OCI-LY3 (cell line): ENCODE measurements at regions not wholly inside any gene's neighbourhood (a gene's known extent, or its start where the extent isn't known, plus 50 kb on each side); places are given as distances from the start of the nearest gene placed in this dataset.

Experiments
- H2AFZ ChIP-seq: fragments of 200-600, 300-600 bp; shearing (Covaris generic); 2 replicates; pipeline ENCODE4 v1.6.0; 2014; ENCODE audit warnings: antibody characterized with exemption, low read depth, low read length
- H3K27ac ChIP-seq: fragments of 200-600, 300-600 bp; sonication (generic); 2 replicates; pipeline ENCODE4 v1.5.1; 2014; ENCODE audit warnings: mild to moderate bottlenecking, low read length, moderate library complexity, mixed read lengths
- H3K27me3 ChIP-seq: fragments of 200-600, 300-600 bp; sonication (generic); 2 replicates; pipeline ENCODE4 v1.6.1; 2014; ENCODE audit warnings: low read depth, low read length, mixed read lengths
- H3K36me3 ChIP-seq: fragments of 200-600, 300-600 bp; sonication (generic); replicated peaks from 2 replicates; pipeline ENCODE3; 2014; ENCODE audit warnings: low read depth, low read length, mixed read lengths
- H3K4me1 ChIP-seq: fragments of 300-600, 200-600 bp; sonication (generic); 2 replicates; pipeline ENCODE4 v1.6.1; 2014; ENCODE audit warnings: low read length, mixed read lengths
- H3K4me2 ChIP-seq: fragments of 200-600, 300-600 bp; sonication (generic); 2 replicates; pipeline ENCODE4 v1.6.1; 2014; ENCODE audit warnings: low read length, mixed read lengths
- H3K4me3 ChIP-seq: fragments of 300-600, 200-600 bp; sonication (generic); 2 replicates; pipeline ENCODE4 v1.5.1; 2014; ENCODE audit warnings: antibody characterized with exemption, mild to moderate bottlenecking, low read length, moderate library complexity
- H3K79me2 ChIP-seq: fragments of 300-600, 200-600 bp; shearing (Covaris generic); 2 replicates; pipeline ENCODE4 v1.6.1; 2014; ENCODE audit warnings: mild to moderate bottlenecking, low read length, mixed read lengths
- H3K9ac ChIP-seq: fragments of 300-600, 200-600 bp; shearing (Covaris generic); 2 replicates; pipeline ENCODE4 v1.6.0; 2014; ENCODE audit warnings: mild to moderate bottlenecking, low read length, moderate library complexity
- H3K9me3 ChIP-seq: fragments of 200-600, 300-600 bp; shearing (Covaris generic); 2 replicates; pipeline ENCODE4 v1.6.1; 2014; ENCODE audit warnings: low read length, mixed read lengths; ENCODE audit not compliant: insufficient read depth
- H4K20me1 ChIP-seq: fragments of 200-600, 300-600 bp; sonication (generic); 2 replicates; pipeline ENCODE4 v1.6.1; 2016; ENCODE audit warnings: low read length, mixed read lengths; ENCODE audit not compliant: insufficient read depth
- EZH2phosphoT487 ChIP-seq: fragments of 200-600 bp; shearing (Covaris generic); IDR thresholded peaks from 2 replicates; pipeline ENCODE4 v1.6.1; 2018; ENCODE audit warnings: antibody characterized with exemption, mixed run types, low read depth
- TF ChIP-seq, protein P1 (sequence below): fragments of 200-600, 300-600 bp; sonication (generic); IDR thresholded peaks from 2 replicates; pipeline ENCODE4 v1.5.1; 2014; ENCODE audit warnings: antibody characterized with exemption, low read length, low read depth

DNA sequence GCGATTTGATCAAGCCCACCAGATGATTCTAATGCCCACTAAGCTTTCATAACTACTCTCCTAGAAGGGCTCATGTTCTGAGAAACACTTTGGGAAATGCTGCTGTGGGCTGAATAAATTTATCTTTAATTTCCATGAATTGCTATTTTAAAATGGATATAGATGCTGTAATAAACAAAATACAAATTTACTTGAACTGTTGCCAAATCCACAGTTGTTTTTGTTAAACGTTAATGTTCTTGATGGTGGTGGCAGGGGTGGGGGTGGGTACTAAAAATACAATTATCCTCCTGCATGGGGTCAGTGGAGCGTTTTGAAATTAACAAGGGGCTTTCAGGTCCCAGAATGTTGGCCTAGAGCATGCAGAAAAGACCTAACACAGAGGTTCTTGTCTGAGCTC is 244.7 kb upstream of the POU3F1 start:
- H3K36me3 ChIP-seq = no peaks in the 10 kb centered on the region
- H4K20me1 ChIP-seq = no peaks in the 10 kb centered on the region
- H2AFZ ChIP-seq = no peak overlapping the region
- H3K4me2 ChIP-seq = no peak overlapping the region
- TF ChIP-seq EZH2phosphoT487 = no peak
- TF ChIP-seq, protein P1, sequence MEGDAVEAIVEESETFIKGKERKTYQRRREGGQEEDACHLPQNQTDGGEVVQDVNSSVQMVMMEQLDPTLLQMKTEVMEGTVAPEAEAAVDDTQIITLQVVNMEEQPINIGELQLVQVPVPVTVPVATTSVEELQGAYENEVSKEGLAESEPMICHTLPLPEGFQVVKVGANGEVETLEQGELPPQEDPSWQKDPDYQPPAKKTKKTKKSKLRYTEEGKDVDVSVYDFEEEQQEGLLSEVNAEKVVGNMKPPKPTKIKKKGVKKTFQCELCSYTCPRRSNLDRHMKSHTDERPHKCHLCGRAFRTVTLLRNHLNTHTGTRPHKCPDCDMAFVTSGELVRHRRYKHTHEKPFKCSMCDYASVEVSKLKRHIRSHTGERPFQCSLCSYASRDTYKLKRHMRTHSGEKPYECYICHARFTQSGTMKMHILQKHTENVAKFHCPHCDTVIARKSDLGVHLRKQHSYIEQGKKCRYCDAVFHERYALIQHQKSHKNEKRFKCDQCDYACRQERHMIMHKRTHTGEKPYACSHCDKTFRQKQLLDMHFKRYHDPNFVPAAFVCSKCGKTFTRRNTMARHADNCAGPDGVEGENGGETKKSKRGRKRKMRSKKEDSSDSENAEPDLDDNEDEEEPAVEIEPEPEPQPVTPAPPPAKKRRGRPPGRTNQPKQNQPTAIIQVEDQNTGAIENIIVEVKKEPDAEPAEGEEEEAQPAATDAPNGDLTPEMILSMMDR = no peak
- no peaks in the 10 kb centered on the region for H3K9me3 ChIP-seq
- no peak overlapping the region for H3K4me3 ChIP-seq
- no peaks in the 10 kb centered on the region for H3K27me3 ChIP-seq
- no peaks in the 10 kb centered on the region for H3K79me2 ChIP-seq
- peaks cover 2% of the 10 kb centered on the region for H3K4me1 ChIP-seq
- no peak overlapping the region for H3K27ac ChIP-seq
- H3K9ac ChIP-seq = no peak overlapping the region

DNA sequence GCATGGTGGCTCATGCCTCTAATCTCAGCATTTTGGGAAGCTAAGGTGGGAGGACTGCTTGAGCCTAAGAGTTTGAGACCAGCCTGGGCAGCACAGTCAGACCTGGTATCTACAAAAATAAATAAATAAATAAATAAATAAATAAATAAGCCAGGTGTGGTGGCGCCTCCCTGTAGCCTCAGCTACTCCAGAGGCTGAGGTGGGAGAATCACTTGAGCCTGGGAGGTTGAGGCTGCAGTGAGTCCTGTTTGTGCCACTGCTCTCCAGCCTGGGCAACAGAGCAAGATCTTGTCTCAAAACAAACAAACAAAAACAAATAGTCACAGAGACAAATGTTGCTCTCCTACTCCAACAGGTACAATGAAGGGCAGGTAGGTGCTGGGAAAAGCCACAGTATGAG is 242.4 kb upstream of the POU3F1 start:
- no peaks in the 10 kb centered on the region for H3K36me3 ChIP-seq
- no peak for TF ChIP-seq EZH2phosphoT487
- TF ChIP-seq, protein P1 = no peak

DNA sequence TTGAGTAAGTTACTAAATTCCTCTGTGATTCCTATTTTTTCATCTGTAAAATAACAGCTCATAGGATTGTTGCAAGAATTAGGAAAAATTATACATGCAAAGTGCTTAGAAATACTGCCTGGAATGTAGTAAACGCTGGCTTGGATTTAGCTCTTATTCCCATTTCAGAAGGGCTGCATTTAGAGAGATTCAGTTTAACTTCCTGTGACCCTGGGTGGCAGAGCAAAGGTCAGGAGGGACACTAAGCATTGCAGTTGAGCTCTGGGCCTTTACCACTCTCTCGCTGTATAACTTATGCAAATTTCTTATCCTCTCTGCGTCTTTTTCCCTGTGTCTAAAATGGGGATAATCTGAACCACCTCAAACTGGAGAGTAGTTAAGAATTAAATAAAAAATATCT is 241.0 kb upstream of the POU3F1 start:
- Histone ChIP-seq H3K4me1 (no peaks in the 10 kb centered on the region), H3K27me3 (no peaks in the 10 kb centered on the region), H3K4me3 (no peak overlapping the region)

More for the DNA sequence above, 242.4 kb upstream of the POU3F1 start:
- H3K79me2 ChIP-seq = no peaks in the 10 kb centered on the region
- H3K9ac ChIP-seq = no peak overlapping the region
- no peak overlapping the region for H2AFZ ChIP-seq
- H3K4me3 ChIP-seq = no peak overlapping the region
- H3K4me2 ChIP-seq = no peak overlapping the region
- H3K4me1 ChIP-seq = no peaks in the 10 kb centered on the region
- H3K27me3 ChIP-seq = no peaks in the 10 kb centered on the region
- no peak overlapping the region for H3K27ac ChIP-seq
- no peaks in the 10 kb centered on the region for H4K20me1 ChIP-seq
- H3K9me3 ChIP-seq = no peaks in the 10 kb centered on the region

DNA sequence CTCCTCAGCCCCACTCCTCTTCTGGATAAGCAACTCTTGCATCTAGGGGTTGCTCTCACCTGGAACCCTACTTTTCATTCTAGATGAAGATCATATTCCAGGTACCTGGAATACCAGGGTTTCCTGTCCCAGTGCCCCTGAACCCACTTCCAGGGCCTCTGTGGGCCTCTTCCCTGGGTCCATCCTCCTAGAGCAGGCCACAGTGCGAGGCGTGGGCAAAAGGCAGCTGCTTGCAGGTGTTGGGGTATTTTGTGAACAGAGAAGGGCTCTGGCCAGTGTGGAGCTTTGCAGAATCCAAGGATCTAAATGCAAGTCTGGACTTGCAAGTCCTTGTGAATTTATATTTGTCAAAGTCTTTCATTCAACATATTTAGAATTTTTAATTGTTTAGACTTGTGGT is 240.4 kb upstream of the POU3F1 start:
- Histone ChIP-seq H3K4me3 (no peak overlapping the region), H3K9ac (no peak overlapping the region), H3K36me3 (no peaks in the 10 kb centered on the region), H2AFZ (no peak overlapping the region), H3K4me2 (no peak overlapping the region), H3K79me2 (no peaks in the 10 kb centered on the region), H3K4me1 (no peaks in the 10 kb centered on the region), H3K27ac (no peak overlapping the region), H3K27me3 (no peaks in the 10 kb centered on the region), H3K9me3 (no peaks in the 10 kb centered on the region), H4K20me1 (no peaks in the 10 kb centered on the region)
- TF ChIP-seq, protein P1 = no peak
- TF ChIP-seq EZH2phosphoT487 = no peak

More for the DNA sequence above, 241.0 kb upstream of the POU3F1 start:
- Histone ChIP-seq H3K9me3 (no peaks in the 10 kb centered on the region), H4K20me1 (no peaks in the 10 kb centered on the region), H3K9ac (no peak overlapping the region), H2AFZ (no peak overlapping the region), H3K4me2 (no peak overlapping the region), H3K27ac (no peak overlapping the region), H3K36me3 (no peaks in the 10 kb centered on the region), H3K79me2 (no peaks in the 10 kb centered on the region)
- no peak for TF ChIP-seq EZH2phosphoT487
- TF ChIP-seq, protein P1 = no peak
